Uterus (tissue), 2 donors: ENCODE measurements at regions not wholly inside any gene's neighbourhood (a gene's known extent, or its start where the extent isn't known, plus 50 kb on each side); places are given as distances from the start of the nearest gene placed in this dataset.

Experiments used
- CTCF ChIP-seq, 4 experiments: fragments of 200-600 bp in 2 of 4; fragments of 450-650 bp in 2 of 4; sonication (generic) in 2 of 4; IDR thresholded peaks; one replicate each; pipeline ENCODE4 v1.5.1; 2016 to 2019; ENCODE audit warnings: antibody characterized with exemption in 4 of 4, mild to moderate bottlenecking in 2 of 4, moderate library complexity in 1 of 4
- POLR2A ChIP-seq, 2 donors: fragments of 450-650 bp; IDR thresholded peaks; one replicate each; pipeline ENCODE4 v1.6.1; 2016; ENCODE audit warnings: antibody characterized with exemption in 2 of 2, mild to moderate bottlenecking in 1 of 2, moderate library complexity in 1 of 2

- TF ChIP-seq CTCF (IDR thresholded peaks at IDR 0.05) (no peak), POLR2A (IDR thresholded peaks at IDR 0.05) (no peak)
Measured at GRCh38 chr1:213337025-213337678, 286.1 kb downstream of the RPS6KC1 start.
